22Rv1 (cell line): ENCODE measurements at regions not wholly inside any gene's neighbourhood (a gene's known extent, or its start where the extent isn't known, plus 50 kb on each side); places are given as distances from the start of the nearest gene placed in this dataset.

Experiments used
- H3K27ac ChIP-seq: fragments of 450-650 bp; 2 replicates; pipeline ENCODE4 v1.5.1; 2017
- CTCF ChIP-seq: fragments of 450-650 bp; IDR thresholded peaks from 2 replicates; pipeline ENCODE4 v1.5.1; 2017; ENCODE audit warnings: mild to moderate bottlenecking
- ZFX ChIP-seq: fragments of 450-650 bp; IDR thresholded peaks from 2 replicates; pipeline ENCODE4 v1.6.1; 2017; ENCODE audit warnings: antibody characterized with exemption, borderline replicate concordance

GRCh38 chr10:118978316-118978997 is 51.1 kb upstream of the NANOS1 start:
- TF ChIP-seq CTCF: no peak
- TF ChIP-seq ZFX: no peak
- H3K27ac ChIP-seq: no peak overlapping the region

GRCh38 chr10:118978998-118979350 is 50.5 kb upstream of the NANOS1 start:
- H3K27ac ChIP-seq: no peak overlapping the region
- TF ChIP-seq CTCF: no peak
- TF ChIP-seq ZFX: no peak

GRCh38 chr10:118979661-118980060 is 49.9 kb upstream of the NANOS1 start:
- no peak overlapping the region for H3K27ac ChIP-seq
- TF ChIP-seq CTCF (no peak), ZFX (no peak)
